ENCODE measurements at regions not wholly inside any gene's neighbourhood (a gene's known extent, or its start where the extent isn't known, plus 50 kb on each side); places are given as distances from the start of the nearest gene placed in this dataset.

GRCh38 chr10:129106314-129106713 lies 360.7 kb upstream of the MGMT start:
- Histone ChIP-seq H3K9me2 (replicated peaks; ENCODE audit: insufficient read depth, low read length) (no peaks in the 10 kb centered on the region), H3K4me2 (ENCODE audit: low read depth, low read length, poor library complexity, severe bottlenecking) (no peak overlapping the region), H3K36me3 (ENCODE audit: insufficient read depth, low read length) (no peaks in the 10 kb centered on the region), H3K9me3 (ENCODE audit: low read length) (no peaks in the 10 kb centered on the region), H3K79me2 (ENCODE audit: low read length) (no peaks in the 10 kb centered on the region), H2AFZ (ENCODE audit: low read length) (no peak overlapping the region), H3K27ac (ENCODE audit: low read length) (no peak overlapping the region), H3K4me1 (ENCODE audit: low read length) (no peaks in the 10 kb centered on the region), H4K20me1 (ENCODE audit: insufficient read depth, low read depth, low read length) (no peaks in the 10 kb centered on the region), H3K9ac (ENCODE audit: low read length) (no peak overlapping the region), H3K27me3 (ENCODE audit: low read length) (no peaks in the 10 kb centered on the region), H3K4me3 (ENCODE audit: low read length) (no peak overlapping the region)
- DNase-seq, result no peak

GRCh38 chr10:129107525-129107924 lies 359.5 kb upstream of the MGMT start:
- H3K27me3 ChIP-seq (ENCODE audit: low read length), result no peaks in the 10 kb centered on the region
- no peak for DNase-seq
- H2AFZ ChIP-seq (ENCODE audit: low read length), result no peak overlapping the region
- H3K36me3 ChIP-seq (ENCODE audit: insufficient read depth, low read length), result no peaks in the 10 kb centered on the region
- H3K4me2 ChIP-seq (ENCODE audit: low read depth, low read length, poor library complexity, severe bottlenecking), result no peak overlapping the region
- no peak overlapping the region for H3K9ac ChIP-seq (ENCODE audit: low read length)
- H3K4me1 ChIP-seq (ENCODE audit: low read length), result no peaks in the 10 kb centered on the region
- no peaks in the 10 kb centered on the region for H4K20me1 ChIP-seq (ENCODE audit: insufficient read depth, low read depth, low read length)
- no peaks in the 10 kb centered on the region for H3K79me2 ChIP-seq (ENCODE audit: low read length)
- no peak overlapping the region for H3K4me3 ChIP-seq (ENCODE audit: low read length)
- H3K9me2 ChIP-seq (replicated peaks; ENCODE audit: insufficient read depth, low read length), result no peaks in the 10 kb centered on the region
- H3K27ac ChIP-seq (ENCODE audit: low read length), result no peak overlapping the region
- H3K9me3 ChIP-seq (ENCODE audit: low read length), result no peaks in the 10 kb centered on the region

GRCh38 chr10:129108378-129108777 lies 358.7 kb upstream of the MGMT start:
- Histone ChIP-seq H3K27me3 (ENCODE audit: low read length) (no peaks in the 10 kb centered on the region), H2AFZ (ENCODE audit: low read length) (no peak overlapping the region), H4K20me1 (ENCODE audit: insufficient read depth, low read depth, low read length) (no peaks in the 10 kb centered on the region), H3K9me2 (replicated peaks; ENCODE audit: insufficient read depth, low read length) (no peaks in the 10 kb centered on the region), H3K36me3 (ENCODE audit: insufficient read depth, low read length) (no peaks in the 10 kb centered on the region), H3K9ac (ENCODE audit: low read length) (no peak overlapping the region), H3K79me2 (ENCODE audit: low read length) (no peaks in the 10 kb centered on the region), H3K4me3 (ENCODE audit: low read length) (no peak overlapping the region), H3K27ac (ENCODE audit: low read length) (no peak overlapping the region), H3K9me3 (ENCODE audit: low read length) (no peaks in the 10 kb centered on the region), H3K4me1 (ENCODE audit: low read length) (no peaks in the 10 kb centered on the region), H3K4me2 (ENCODE audit: low read depth, low read length, poor library complexity, severe bottlenecking) (no peak overlapping the region)
- DNase-seq, result no peak

GRCh38 chr10:129108994-129109393 lies 358.0 kb upstream of the MGMT start:
- no peaks in the 10 kb centered on the region for H3K9me3 ChIP-seq (ENCODE audit: low read length)
- no peaks in the 10 kb centered on the region for H3K36me3 ChIP-seq (ENCODE audit: insufficient read depth, low read length)
- no peak for DNase-seq
- H3K4me1 ChIP-seq (ENCODE audit: low read length), result no peaks in the 10 kb centered on the region
- H4K20me1 ChIP-seq (ENCODE audit: insufficient read depth, low read depth, low read length), result no peaks in the 10 kb centered on the region
- H3K27me3 ChIP-seq (ENCODE audit: low read length), result no peaks in the 10 kb centered on the region
- H3K9ac ChIP-seq (ENCODE audit: low read length), result no peak overlapping the region
- no peaks in the 10 kb centered on the region for H3K79me2 ChIP-seq (ENCODE audit: low read length)
- no peak overlapping the region for H3K4me2 ChIP-seq (ENCODE audit: low read depth, low read length, poor library complexity, severe bottlenecking)
- no peaks in the 10 kb centered on the region for H3K9me2 ChIP-seq (replicated peaks; ENCODE audit: insufficient read depth, low read length)
- no peak overlapping the region for H2AFZ ChIP-seq (ENCODE audit: low read length)
- H3K4me3 ChIP-seq (ENCODE audit: low read length), result no peak overlapping the region
- H3K27ac ChIP-seq (ENCODE audit: low read length), result no peak overlapping the region

GRCh38 chr10:129110780-129111179 lies 356.3 kb upstream of the MGMT start:
- Histone ChIP-seq H3K4me2 (ENCODE audit: low read depth, low read length, poor library complexity, severe bottlenecking) (no peak overlapping the region), H3K4me3 (ENCODE audit: low read length) (no peak overlapping the region), H3K9me3 (ENCODE audit: low read length) (no peaks in the 10 kb centered on the region)

GRCh38 chr10:129111922-129112321 lies 355.1 kb upstream of the MGMT start:
- H4K20me1 ChIP-seq (ENCODE audit: insufficient read depth, low read depth, low read length), result no peaks in the 10 kb centered on the region

More at GRCh38 chr10:129110780-129111179, 356.3 kb upstream of the MGMT start:
- Histone ChIP-seq H3K27ac (ENCODE audit: low read length) (no peak overlapping the region), H3K36me3 (ENCODE audit: insufficient read depth, low read length) (no peaks in the 10 kb centered on the region), H3K79me2 (ENCODE audit: low read length) (no peaks in the 10 kb centered on the region), H3K9ac (ENCODE audit: low read length) (no peak overlapping the region), H2AFZ (ENCODE audit: low read length) (no peak overlapping the region), H3K27me3 (ENCODE audit: low read length) (no peaks in the 10 kb centered on the region), H3K4me1 (ENCODE audit: low read length) (no peaks in the 10 kb centered on the region), H4K20me1 (ENCODE audit: insufficient read depth, low read depth, low read length) (no peaks in the 10 kb centered on the region), H3K9me2 (replicated peaks; ENCODE audit: insufficient read depth, low read length) (no peaks in the 10 kb centered on the region)
- no peak for DNase-seq

GRCh38 chr10:129114588-129114987 lies 352.5 kb upstream of the MGMT start:
- H3K79me2 ChIP-seq (ENCODE audit: low read length), result no peaks in the 10 kb centered on the region
- no peaks in the 10 kb centered on the region for H3K9me2 ChIP-seq (replicated peaks; ENCODE audit: insufficient read depth, low read length)
- H3K9me3 ChIP-seq (ENCODE audit: low read length), result no peaks in the 10 kb centered on the region
- no peaks in the 10 kb centered on the region for H4K20me1 ChIP-seq (ENCODE audit: insufficient read depth, low read depth, low read length)
- H3K4me3 ChIP-seq (ENCODE audit: low read length), result no peak overlapping the region
- no peak overlapping the region for H3K27ac ChIP-seq (ENCODE audit: low read length)
- no peaks in the 10 kb centered on the region for H3K4me1 ChIP-seq (ENCODE audit: low read length)
- H2AFZ ChIP-seq (ENCODE audit: low read length), result no peak overlapping the region
- no peaks in the 10 kb centered on the region for H3K36me3 ChIP-seq (ENCODE audit: insufficient read depth, low read length)
- no peaks in the 10 kb centered on the region for H3K27me3 ChIP-seq (ENCODE audit: low read length)
- no peak overlapping the region for H3K4me2 ChIP-seq (ENCODE audit: low read depth, low read length, poor library complexity, severe bottlenecking)
- no peak overlapping the region for H3K9ac ChIP-seq (ENCODE audit: low read length)
- DNase-seq, result no peak

More at GRCh38 chr10:129111922-129112321, 355.1 kb upstream of the MGMT start:
- Histone ChIP-seq H3K9me2 (replicated peaks; ENCODE audit: insufficient read depth, low read length) (no peaks in the 10 kb centered on the region), H3K4me3 (ENCODE audit: low read length) (no peak overlapping the region), H3K4me2 (ENCODE audit: low read depth, low read length, poor library complexity, severe bottlenecking) (no peak overlapping the region), H3K36me3 (ENCODE audit: insufficient read depth, low read length) (no peaks in the 10 kb centered on the region), H3K4me1 (ENCODE audit: low read length) (no peaks in the 10 kb centered on the region), H3K27ac (ENCODE audit: low read length) (no peak overlapping the region), H3K79me2 (ENCODE audit: low read length) (no peaks in the 10 kb centered on the region), H2AFZ (ENCODE audit: low read length) (no peak overlapping the region), H3K9ac (ENCODE audit: low read length) (no peak overlapping the region), H3K27me3 (ENCODE audit: low read length) (no peaks in the 10 kb centered on the region), H3K9me3 (ENCODE audit: low read length) (no peaks in the 10 kb centered on the region)
- DNase-seq, result no peak

GRCh38 chr10:129116371-129116770 lies 350.7 kb upstream of the MGMT start:
- Histone ChIP-seq H3K36me3 (ENCODE audit: insufficient read depth, low read length) (no peaks in the 10 kb centered on the region), H3K4me1 (ENCODE audit: low read length) (no peaks in the 10 kb centered on the region), H2AFZ (ENCODE audit: low read length) (no peak overlapping the region), H3K4me3 (ENCODE audit: low read length) (no peak overlapping the region), H3K9me2 (replicated peaks; ENCODE audit: insufficient read depth, low read length) (no peaks in the 10 kb centered on the region), H3K27ac (ENCODE audit: low read length) (no peak overlapping the region), H4K20me1 (ENCODE audit: insufficient read depth, low read depth, low read length) (no peaks in the 10 kb centered on the region), H3K9ac (ENCODE audit: low read length) (no peak overlapping the region), H3K79me2 (ENCODE audit: low read length) (no peaks in the 10 kb centered on the region), H3K27me3 (ENCODE audit: low read length) (no peaks in the 10 kb centered on the region), H3K9me3 (ENCODE audit: low read length) (no peaks in the 10 kb centered on the region), H3K4me2 (ENCODE audit: low read depth, low read length, poor library complexity, severe bottlenecking) (no peak overlapping the region)
- DNase-seq, result no peak

- H3K9me2 ChIP-seq (replicated peaks; ENCODE audit: insufficient read depth, low read length), result no peaks in the 10 kb centered on the region
- no peaks in the 10 kb centered on the region for H3K79me2 ChIP-seq (ENCODE audit: low read length)
- no peaks in the 10 kb centered on the region for H3K4me1 ChIP-seq (ENCODE audit: low read length)
- H3K4me3 ChIP-seq (ENCODE audit: low read length), result no peak overlapping the region
- H3K9ac ChIP-seq (ENCODE audit: low read length), result no peak overlapping the region
- H3K27ac ChIP-seq (ENCODE audit: low read length), result no peak overlapping the region
- H2AFZ ChIP-seq (ENCODE audit: low read length), result no peak overlapping the region
- DNase-seq, result no peak
- H3K27me3 ChIP-seq (ENCODE audit: low read length), result no peaks in the 10 kb centered on the region
- no peaks in the 10 kb centered on the region for H3K9me3 ChIP-seq (ENCODE audit: low read length)
- no peak overlapping the region for H3K4me2 ChIP-seq (ENCODE audit: low read depth, low read length, poor library complexity, severe bottlenecking)
- no peaks in the 10 kb centered on the region for H4K20me1 ChIP-seq (ENCODE audit: insufficient read depth, low read depth, low read length)
- H3K36me3 ChIP-seq (ENCODE audit: insufficient read depth, low read length), result no peaks in the 10 kb centered on the region
Observed at GRCh38 chr10:129120441-129120840, 346.6 kb upstream of the MGMT start.
